NCI-H345 treated with DMSO at 0.1 percent for 48 hours (cell line): ENCODE measurements at regions not wholly inside any gene's neighbourhood (a gene's known extent, or its start where the extent isn't known, plus 50 kb on each side); places are given as distances from the start of the nearest gene placed in this dataset.

Experiments used
- DNase-seq: peaks from one replicate; lab custom pipeline; 2025; ENCODE audit not compliant: unreplicated experiment; lab: John Stamatoyannopoulos, UW

DNA sequence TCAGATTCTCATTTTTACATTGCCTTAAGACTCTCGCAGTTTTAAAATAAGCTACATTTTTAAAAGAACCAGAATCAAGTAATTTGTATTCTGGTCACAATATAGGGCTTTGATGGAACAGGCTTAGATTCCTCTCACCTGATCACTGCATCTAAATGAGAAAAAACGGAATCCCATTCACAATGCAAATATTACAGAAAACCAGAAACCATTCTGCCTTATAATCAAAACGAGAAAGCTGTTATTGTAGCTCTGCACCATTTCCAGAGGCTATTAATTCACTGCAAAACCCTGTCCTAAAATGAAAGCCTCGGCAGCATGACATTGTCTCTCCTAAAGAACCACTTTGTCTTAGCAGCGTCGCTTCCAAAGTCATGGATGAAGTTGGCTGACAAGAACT, 116.1 kb upstream of the ZNF366 start:
- DNase-seq, result no peak

DNA sequence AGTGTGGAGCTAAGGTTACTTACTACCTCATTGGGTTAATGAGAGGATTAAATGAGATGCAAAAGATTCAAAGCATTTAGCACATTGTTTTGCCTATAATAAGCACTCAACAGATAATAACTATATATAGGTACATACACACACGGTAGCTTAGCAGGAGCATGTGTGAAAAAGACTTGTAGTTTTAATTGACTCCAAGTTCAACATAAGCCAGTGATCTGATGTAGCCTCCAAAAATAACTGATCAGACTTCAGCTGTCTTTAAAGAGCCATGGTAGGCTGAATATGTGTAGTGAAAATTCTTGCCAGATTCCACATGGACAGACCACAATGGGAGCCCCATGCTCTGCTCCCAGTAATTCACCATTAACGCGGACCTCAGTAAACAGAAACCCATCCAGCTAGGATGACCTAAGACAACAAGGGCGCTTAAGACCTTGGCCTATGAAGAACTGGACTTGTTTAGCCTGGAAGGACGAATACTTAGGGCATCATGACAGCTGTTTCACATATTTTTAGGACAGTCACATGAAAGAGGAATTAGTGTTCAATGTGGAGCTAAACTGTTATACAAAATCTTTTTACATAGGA, 115.1 kb upstream of the ZNF366 start:
- DNase-seq, result no peak

DNA sequence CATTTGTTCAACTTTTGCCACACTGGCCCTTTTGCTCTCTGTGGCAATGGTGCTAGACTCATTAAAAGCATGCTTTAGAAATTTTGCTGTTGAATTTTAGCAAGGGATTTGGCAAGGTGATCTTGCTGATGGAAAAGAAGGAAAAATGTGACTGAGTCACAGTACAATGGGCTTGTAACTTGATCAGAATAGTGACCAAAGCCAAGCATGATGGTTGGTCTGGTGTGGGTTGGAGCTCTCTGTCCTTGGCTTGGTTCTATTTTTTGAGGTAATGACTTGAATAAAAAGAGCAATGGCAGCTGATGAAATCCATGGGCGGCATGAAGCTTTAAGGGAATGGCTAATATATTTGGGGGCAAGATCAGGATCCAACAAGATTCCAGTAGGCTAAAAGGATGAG, 114.4 kb upstream of the ZNF366 start:
- no peak for DNase-seq

DNA sequence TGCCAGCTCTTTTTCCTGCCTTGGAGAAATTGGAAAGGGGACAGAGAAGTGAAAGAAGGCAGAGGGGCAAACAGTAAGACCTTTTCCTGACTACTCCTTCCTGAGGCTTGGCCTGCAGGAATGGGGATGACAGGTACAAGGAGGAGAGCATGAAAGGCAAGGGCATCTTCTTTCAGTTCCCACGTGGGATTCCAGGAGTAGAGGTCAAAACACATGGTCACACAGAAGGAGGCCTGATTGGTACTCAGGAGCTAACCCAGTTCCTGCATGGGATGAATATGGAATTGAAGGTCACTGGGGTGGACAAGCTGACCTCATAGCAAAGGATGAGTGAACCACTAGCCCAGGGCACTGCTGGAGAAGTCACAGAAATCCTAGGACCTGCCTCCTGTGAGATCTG, 112.5 kb upstream of the ZNF366 start:
- no peak for DNase-seq

GRCh38 chr5:72619251-72619650, 112.0 kb upstream of the ZNF366 start:
- DNase-seq, result no peak

DNA sequence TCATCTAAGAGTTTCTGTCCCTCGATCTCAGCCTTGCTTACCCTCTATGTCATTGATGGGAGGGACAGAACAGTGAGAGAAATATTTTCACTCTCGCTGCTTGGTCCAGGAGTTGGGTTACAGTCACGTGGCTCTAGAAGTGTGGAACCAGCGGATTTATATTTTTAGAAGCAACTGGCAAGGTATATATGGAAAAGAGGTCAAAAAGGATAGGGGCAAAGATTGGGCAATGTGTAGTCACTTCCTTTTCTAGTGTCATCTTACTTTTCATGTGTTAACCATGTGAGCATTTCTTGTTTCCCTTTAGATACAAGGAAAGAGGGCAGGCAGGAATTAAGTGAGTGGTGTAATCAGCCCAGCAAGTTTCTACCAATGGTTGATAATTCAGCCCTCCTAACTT, 111.5 kb upstream of the ZNF366 start:
- DNase-seq, result no peak

- no peak for DNase-seq
These were observed 107.9 kb upstream of the ZNF366 start for GRCh38 chr5:72615061-72615460.

- DNase-seq, result no peak
These were observed 106.3 kb upstream of the ZNF366 start for GRCh38 chr5:72613515-72613914.

DNA sequence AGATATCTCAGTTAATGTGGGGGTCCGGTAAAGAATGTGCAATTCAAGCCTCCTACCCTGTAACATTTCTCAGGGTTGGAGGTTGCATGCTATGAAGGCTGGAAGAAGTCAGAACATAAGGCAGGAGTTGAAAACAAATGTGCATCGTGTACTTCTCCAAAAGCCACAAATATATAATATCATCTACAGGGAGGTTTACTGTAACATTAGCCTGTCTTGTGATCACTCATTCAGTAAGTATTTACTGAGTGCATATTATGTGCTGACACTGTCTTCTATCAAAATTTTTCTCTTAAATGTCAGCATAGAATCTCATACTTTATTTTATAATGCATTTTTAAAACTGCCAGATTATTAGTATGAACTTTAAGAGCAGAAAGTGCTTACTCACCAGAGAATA, 105.6 kb upstream of the ZNF366 start:
- no peak for DNase-seq

DNA sequence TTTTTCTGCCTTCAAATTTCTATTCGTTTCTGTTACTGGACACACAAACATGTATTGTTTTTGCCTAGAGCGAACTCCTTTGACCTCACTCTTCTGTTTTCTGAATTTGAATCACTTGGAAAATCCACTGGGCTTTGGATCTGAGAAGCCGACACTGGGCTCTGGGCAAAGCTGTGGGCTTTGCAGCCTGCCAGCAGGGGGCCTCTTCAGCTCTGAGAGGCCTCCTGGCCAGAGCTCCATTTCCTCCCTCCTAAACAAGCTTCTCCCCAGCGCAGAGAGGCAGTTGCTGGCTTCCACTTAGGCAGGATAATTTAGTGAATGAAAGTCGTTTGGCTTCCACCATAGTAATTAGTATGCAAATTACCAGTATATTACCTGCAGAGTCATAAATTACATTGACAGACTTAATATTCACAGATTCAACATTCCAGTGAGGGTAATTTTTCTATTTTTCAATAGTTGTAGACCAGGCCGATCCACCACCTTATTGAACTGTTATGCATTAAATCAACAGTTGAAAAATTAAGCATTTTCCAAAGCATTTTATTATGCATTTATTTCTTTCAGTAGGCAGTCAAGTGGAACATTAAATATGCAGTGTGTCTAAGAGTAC, 104.0 kb upstream of the ZNF366 start:
- peak; percentile 33 for DNase-seq

- no peak for DNase-seq
These were observed 101.7 kb upstream of the ZNF366 start for GRCh38 chr5:72608926-72609325.

DNA sequence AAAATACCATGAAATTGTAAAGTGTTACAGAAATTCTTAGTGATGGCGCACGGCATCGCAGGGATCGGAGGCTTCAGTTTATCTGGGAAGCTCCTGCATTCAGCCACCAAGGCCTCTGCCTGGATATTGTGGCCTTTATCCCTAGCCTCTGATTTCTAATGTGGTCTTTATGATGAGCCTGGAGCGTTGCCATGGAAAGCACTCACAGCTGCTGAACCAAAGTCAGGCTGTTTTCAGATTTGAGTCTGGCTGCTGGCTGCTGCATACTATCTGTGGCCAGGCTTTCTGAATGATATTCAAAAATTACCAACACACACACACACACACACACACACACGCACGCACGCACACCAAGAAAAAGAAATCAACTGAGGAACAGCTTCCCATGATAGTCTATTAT, 101.1 kb upstream of the ZNF366 start:
- DNase-seq, result no peak

GRCh38 chr5:72607381-72607780, 100.2 kb upstream of the ZNF366 start:
- no peak for DNase-seq

GRCh38 chr5:72606525-72606924, 99.3 kb upstream of the ZNF366 start:
- DNase-seq, result no peak

DNA sequence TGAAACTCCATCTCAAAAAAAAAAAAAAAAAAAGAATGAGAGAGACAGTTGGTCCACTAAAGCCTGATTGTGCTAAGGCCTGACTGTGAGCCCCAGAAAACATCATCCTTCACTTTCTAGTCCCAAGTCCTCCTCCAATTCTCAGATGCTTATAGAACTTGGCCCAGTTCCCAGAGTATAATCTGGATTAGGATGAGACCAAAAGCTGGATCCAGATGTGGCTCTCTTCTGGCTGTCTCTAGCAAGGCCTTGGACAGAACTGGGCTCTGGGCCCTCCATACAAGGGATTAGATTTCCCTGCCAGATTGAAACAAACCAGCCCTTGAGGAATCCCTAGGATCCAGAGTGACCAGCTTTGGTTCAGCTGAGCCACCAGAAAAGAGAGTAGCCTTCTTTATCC, 98.4 kb upstream of the ZNF366 start:
- DNase-seq, result no peak

GRCh38 chr5:72604798-72605154, 97.6 kb upstream of the ZNF366 start:
- no peak for DNase-seq

DNA sequence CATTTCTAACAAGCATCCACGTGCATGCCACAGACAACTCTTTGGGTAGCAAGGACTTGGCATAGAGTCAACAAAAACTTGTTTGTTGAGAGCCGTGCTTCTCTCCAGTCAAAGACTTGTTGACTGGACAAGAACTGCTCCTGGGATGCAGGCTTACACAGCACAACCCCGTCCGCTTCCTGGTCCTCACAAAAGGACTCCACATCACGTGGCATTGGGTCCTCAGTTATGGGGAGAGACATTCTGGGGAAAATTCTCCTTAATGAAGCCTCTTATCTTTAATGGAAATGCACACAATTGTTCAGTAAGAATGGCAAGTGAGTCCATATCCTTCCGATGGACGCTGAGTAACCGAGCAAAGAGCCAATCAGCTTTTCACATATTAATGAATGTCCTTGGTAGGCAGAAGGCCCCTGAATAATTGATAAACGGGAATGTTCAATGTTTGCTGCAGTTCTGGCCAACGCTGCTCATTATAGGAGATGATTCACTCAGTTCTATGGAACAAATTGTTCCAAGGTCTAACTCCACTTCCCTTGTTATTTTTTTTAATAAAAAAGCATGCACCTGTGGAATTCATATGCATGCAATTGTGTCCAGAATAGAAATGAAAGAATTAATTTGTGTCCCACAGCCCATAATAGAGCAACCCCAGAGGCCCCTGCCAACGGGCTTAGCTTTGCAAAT, 97.0 kb upstream of the ZNF366 start:
- no peak for DNase-seq

- no peak for DNase-seq
These were observed 95.8 kb upstream of the ZNF366 start for GRCh38 chr5:72602696-72603685.

DNA sequence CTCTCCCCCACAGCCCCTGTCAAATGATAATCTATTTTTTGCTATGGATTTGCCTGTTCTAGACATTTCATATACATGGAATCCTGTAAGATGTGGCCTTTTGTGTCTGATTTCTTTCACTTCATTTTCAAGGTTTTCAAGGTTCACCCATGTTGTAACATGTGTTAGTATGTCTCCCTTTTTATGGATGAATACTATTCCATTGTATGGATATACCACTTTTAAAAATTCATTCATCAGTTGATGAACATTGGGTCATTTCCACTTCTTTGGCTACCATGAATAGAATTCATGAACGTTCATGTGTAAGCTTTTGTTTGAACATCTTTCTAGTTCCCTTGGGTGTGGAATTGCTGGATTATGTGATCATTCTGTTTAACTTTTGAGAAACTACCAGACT, 94.7 kb upstream of the ZNF366 start:
- DNase-seq, result no peak

DNA sequence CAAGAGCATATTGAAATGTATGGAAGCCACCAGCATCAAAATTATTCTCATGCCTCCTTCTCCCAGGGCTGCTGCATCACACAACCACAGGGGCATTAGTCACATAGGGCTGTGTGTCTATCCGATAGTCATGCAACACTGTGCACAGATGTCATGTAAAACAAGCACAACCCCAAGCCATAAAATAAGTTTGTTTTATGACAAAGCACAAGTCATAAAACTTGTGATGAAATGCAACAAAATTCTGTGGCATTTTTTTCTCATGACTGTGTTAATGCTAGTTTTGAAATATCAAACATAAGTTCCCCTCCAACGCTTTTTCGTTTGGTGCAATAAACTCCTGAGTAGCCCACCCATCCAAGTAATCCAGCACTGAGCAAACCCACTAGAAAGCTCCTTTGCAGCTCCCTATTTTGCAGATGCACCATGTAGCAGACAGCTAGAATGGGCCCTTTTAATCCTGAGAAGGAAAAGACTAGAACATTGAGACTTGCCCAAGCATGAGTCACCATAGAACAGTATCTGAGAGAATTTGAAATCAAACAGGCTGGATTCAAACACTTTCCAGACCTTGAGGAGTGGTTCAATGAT, 93.3 kb upstream of the ZNF366 start:
- DNase-seq, result no peak
